ENCODE measurements at regions not wholly inside any gene's neighbourhood (a gene's known extent, or its start where the extent isn't known, plus 50 kb on each side); places are given as distances from the start of the nearest gene placed in this dataset.
"Not testable (repeated sequence)": the region's sequence is repeated elsewhere in the genome, so short reads cannot be mapped to it uniquely, and the experiment has no call there.

GRCh38 chr12:90687682-90688081 lies 267.3 kb downstream of the CCER1 start:
- not testable (repeated sequence) for DNase-seq

GRCh38 chr12:90683871-90684270 lies 271.1 kb downstream of the CCER1 start:
- DNase-seq, result no peak

GRCh38 chr12:90682398-90682797 lies 272.6 kb downstream of the CCER1 start:
- no peak for DNase-seq

- DNase-seq, result no peak
Measured at GRCh38 chr12:90679674-90680073, 275.3 kb downstream of the CCER1 start.

GRCh38 chr12:90677552-90677951 lies 277.4 kb downstream of the CCER1 start:
- DNase-seq, result no peak

- no peak for DNase-seq
Measured at GRCh38 chr12:90677055-90677454, 277.9 kb downstream of the CCER1 start.

- no peak for DNase-seq
Measured at GRCh38 chr12:90675106-90675505, 279.9 kb downstream of the CCER1 start.

GRCh38 chr12:90672081-90672480 lies 282.9 kb downstream of the CCER1 start:
- DNase-seq, result no peak

GRCh38 chr12:90663949-90664348 lies 291.0 kb downstream of the CCER1 start:
- DNase-seq, result not testable (repeated sequence)

- DNase-seq, result no peak
Measured at GRCh38 chr12:90659060-90659459, 295.9 kb downstream of the CCER1 start.

- DNase-seq, result no peak
Measured at GRCh38 chr12:90653040-90653439, 301.9 kb downstream of the CCER1 start.

- DNase-seq, result no peak
Measured at GRCh38 chr12:90652280-90652679, 302.7 kb downstream of the CCER1 start.

GRCh38 chr12:90645181-90645580 lies 309.8 kb downstream of the CCER1 start:
- no peak for DNase-seq

- no peak for DNase-seq
Measured at GRCh38 chr12:90631591-90632212, 323.3 kb downstream of the CCER1 start.

GRCh38 chr12:90630006-90630405 lies 325.0 kb downstream of the CCER1 start:
- no peak for DNase-seq

GRCh38 chr12:90628213-90628612 lies 326.8 kb downstream of the CCER1 start:
- DNase-seq, result no peak

- DNase-seq, result no peak
Measured at GRCh38 chr12:90627180-90627896, 327.6 kb downstream of the CCER1 start.

GRCh38 chr12:90622431-90622830 lies 332.5 kb downstream of the CCER1 start:
- no peak for DNase-seq

GRCh38 chr12:90621927-90622326 lies 333.0 kb downstream of the CCER1 start:
- no peak for DNase-seq

GRCh38 chr12:90619943-90620342 lies 335.0 kb downstream of the CCER1 start:
- no peak for DNase-seq

GRCh38 chr12:90618586-90618985 lies 336.4 kb downstream of the CCER1 start:
- no peak for DNase-seq

- DNase-seq, result no peak
Measured at GRCh38 chr12:90611891-90612290, 343.1 kb downstream of the CCER1 start.

GRCh38 chr12:90611048-90611447 lies 343.9 kb downstream of the CCER1 start:
- no peak for DNase-seq

GRCh38 chr12:90593596-90594295 lies 361.2 kb downstream of the CCER1 start:
- DNase-seq, result no peak
